Occipital lobe (tissue), 1 donor: ENCODE measurements at regions not wholly inside any gene's neighbourhood (a gene's known extent, or its start where the extent isn't known, plus 50 kb on each side); places are given as distances from the start of the nearest gene placed in this dataset.

Experiments used
- DNase-seq: peaks from one replicate; lab custom pipeline; 2025; lab: John Stamatoyannopoulos, UW

- no peak for DNase-seq
These were observed 122.2 kb upstream of the PDE4B start for GRCh38 chr1:65670518-65670917.

- DNase-seq: no peak
These were observed 118.2 kb upstream of the PDE4B start for GRCh38 chr1:65674522-65674921.

GRCh38 chr1:65679773-65680172, 112.9 kb upstream of the PDE4B start:
- no peak for DNase-seq

GRCh38 chr1:65681096-65681495, 111.6 kb upstream of the PDE4B start:
- DNase-seq: no peak

GRCh38 chr1:65687428-65688214, 105.1 kb upstream of the PDE4B start:
- peak; percentile 67 for DNase-seq

- DNase-seq: no peak
These were observed 104.5 kb upstream of the PDE4B start for GRCh38 chr1:65688215-65688566.

- no peak for DNase-seq
These were observed 103.8 kb upstream of the PDE4B start for GRCh38 chr1:65688848-65689247.

GRCh38 chr1:65691152-65691900, 101.4 kb upstream of the PDE4B start:
- DNase-seq: peak; percentile 52

GRCh38 chr1:65691972-65692371, 100.7 kb upstream of the PDE4B start:
- DNase-seq: no peak

GRCh38 chr1:65694126-65694525, 98.6 kb upstream of the PDE4B start:
- no peak for DNase-seq

- no peak for DNase-seq
These were observed 97.8 kb upstream of the PDE4B start for GRCh38 chr1:65694933-65695332.

GRCh38 chr1:65698590-65698989, 94.1 kb upstream of the PDE4B start:
- DNase-seq: no peak

GRCh38 chr1:65703853-65704252, 88.8 kb upstream of the PDE4B start:
- no peak for DNase-seq

GRCh38 chr1:65704318-65704717, 88.4 kb upstream of the PDE4B start:
- DNase-seq: no peak

GRCh38 chr1:65717815-65718454, 74.8 kb upstream of the PDE4B start:
- DNase-seq: no peak

- no peak for DNase-seq
These were observed 73.3 kb upstream of the PDE4B start for GRCh38 chr1:65719391-65719790.

- DNase-seq: no peak
These were observed 70.2 kb upstream of the PDE4B start for GRCh38 chr1:65722461-65722860.

- DNase-seq: no peak
These were observed 68.5 kb upstream of the PDE4B start for GRCh38 chr1:65724151-65724550.

GRCh38 chr1:65725064-65725463, 67.6 kb upstream of the PDE4B start:
- DNase-seq: no peak

GRCh38 chr1:65728504-65728903, 64.2 kb upstream of the PDE4B start:
- no peak for DNase-seq

GRCh38 chr1:65729259-65729658, 63.4 kb upstream of the PDE4B start:
- DNase-seq: no peak

GRCh38 chr1:65734979-65735378, 57.7 kb upstream of the PDE4B start:
- no peak for DNase-seq

GRCh38 chr1:65741993-65742392, 50.7 kb upstream of the PDE4B start:
- DNase-seq: no peak
